A549 (cell line): ENCODE measurements at regions not wholly inside any gene's neighbourhood (a gene's known extent, or its start where the extent isn't known, plus 50 kb on each side); places are given as distances from the start of the nearest gene placed in this dataset.
A peak's percentile ranks its signal among the peaks of the same experiment; 100 is the strongest.

ENCODE experiments used
- ATAC-seq, 2 experiments: fragments of 200-7000 bp in 1 of 2; fragments of >200 bp in 1 of 2; cut with Nextera tagmentation in 1 of 2; cut with Tn5 transposase in 1 of 2; 3 replicates each; pipeline versions ENCODE4 v1.8.0 to v1.9.1; 2018 to 2020; ENCODE audit warnings: mild to moderate bottlenecking in 1 of 2, moderate library complexity in 1 of 2
- CTCF ChIA-PET: fragments of 300-600 bp; sonication (Branson Sonifier 250); formaldehyde crosslinking; extraction: SDS; loops from one replicate; lab custom pipeline; 2021; ENCODE audit warnings: antibody characterized with exemption, inconsistent platforms; lab: Yijun Ruan, JAX
- POLR2A ChIA-PET: fragments of 350-600 bp; formaldehyde crosslinking; extraction: SDS; loops from one replicate; lab custom pipeline; 2021; ENCODE audit warnings: antibody characterized with exemption, inconsistent platforms; lab: Yijun Ruan, JAX
- DNase-seq, 2 experiments: peaks; one replicate each; pipeline versions ENCODE4 v3.0.0 to v3.0.0-alpha.2; 2011 to 2016; ENCODE audit warnings: low read depth in 1 of 2, low spot score in 1 of 2
- FAIRE-seq: peaks from 2 replicates; lab custom pipeline; 2011; peaks lifted over from hg19 to GRCh38; lab: Jason Lieb, UNC
- H3K27ac ChIP-seq, 2 experiments: fragments of >200 bp; sonication (Bioruptor Twin); formaldehyde crosslinking; 3 replicates each; pipeline ENCODE4 v1.5.1; 2016 to 2017
- H3K4me1 ChIP-seq: fragments of >200 bp; sonication (Bioruptor Twin); formaldehyde crosslinking; 3 replicates; pipeline ENCODE4 v1.6.1; 2016
- H3K4me2 ChIP-seq: fragments of >200 bp; sonication (Bioruptor Twin); formaldehyde crosslinking; 3 replicates; pipeline ENCODE4 v1.6.1; 2016
- H3K4me3 ChIP-seq: fragments of >200 bp; sonication (Bioruptor Twin); formaldehyde crosslinking; 3 replicates; pipeline ENCODE4 v1.5.1; 2016
- H3K9me3 ChIP-seq: fragments of >200 bp; sonication (Bioruptor Twin); formaldehyde crosslinking; 3 replicates; pipeline ENCODE4 v1.6.1; 2016
- ATOH8 ChIP-seq: fragments of 250-450 bp; sonication (Bioruptor Pico); IDR thresholded peaks from 2 replicates; pipeline ENCODE4 v1.5.0; 2020; ENCODE audit warnings: low read depth, mild to moderate bottlenecking, moderate library complexity
- CHD4 ChIP-seq: fragments of 200-600 bp; sonication (generic); IDR thresholded peaks from 2 replicates; pipeline ENCODE4 v1.6.1; 2016; ENCODE audit warnings: antibody characterized with exemption, mild to moderate bottlenecking, borderline replicate concordance
- EHMT2 ChIP-seq: fragments of 200-600 bp; sonication (generic); IDR thresholded peaks from 2 replicates; pipeline ENCODE4 v1.6.1; 2016; ENCODE audit warnings: antibody characterized with exemption, low read depth, mild to moderate bottlenecking, moderate library complexity
- ELK1 ChIP-seq: fragments of 150-350 bp; IDR thresholded peaks from 2 replicates; pipeline ENCODE4 v1.6.1; 2014; ENCODE audit warnings: low read depth, mild to moderate bottlenecking, low read length
- JUN ChIP-seq, 2 experiments: fragments of >200 bp; sonication (Bioruptor Twin); formaldehyde crosslinking; IDR thresholded peaks; 2 replicates in 1 of 2; 3 replicates in 1 of 2; pipeline ENCODE4 v1.6.1; 2016 to 2017
- MAFK ChIP-seq: fragments of 450-650 bp; IDR thresholded peaks from 2 replicates; pipeline ENCODE4 v1.6.1; 2014; ENCODE audit not compliant: partially characterized antibody
- MAX ChIP-seq: IDR thresholded peaks from 2 replicates; pipeline ENCODE4 v1.6.1; 2012
- RAD21 ChIP-seq, 2 experiments: fragments of >200 bp in 1 of 2; sonication (Bioruptor Twin) in 1 of 2; formaldehyde crosslinking in 1 of 2; IDR thresholded peaks in 1 of 2; conservative IDR thresholded peaks in 1 of 2; 2 replicates in 1 of 2; 3 replicates in 1 of 2; pipeline ENCODE4 v1.6.1; 2012 to 2018; ENCODE audit warnings: inconsistent platforms in 1 of 2
- ZC3H11A ChIP-seq: fragments of 450-650 bp; IDR thresholded peaks from 2 replicates; pipeline ENCODE4 v1.6.1; 2014; ENCODE audit warnings: antibody characterized with exemption, mild to moderate bottlenecking
- ZNF302 ChIP-seq: fragments of 250-450 bp; sonication (Bioruptor Pico); IDR thresholded peaks from 2 replicates; pipeline ENCODE4 v1.9.0; 2021; ENCODE audit warnings: inconsistent platforms, mild to moderate bottlenecking, moderate library complexity
- WGBS: methylation state at CpG from one replicate; pipeline ENCODE4 v1.1.6; 2017; ENCODE audit errors: missing lambda C conversion rate; 5-methylcytosine and 5-hydroxymethylcytosine counted together
- TF ChIP-seq, protein P1 (sequence below): fragments of 450-650 bp; IDR thresholded peaks from 2 replicates; pipeline ENCODE4 v1.6.1; 2014; ENCODE audit warnings: antibody characterized with exemption
- TF ChIP-seq, protein P2 (sequence below): IDR thresholded peaks from 2 replicates; pipeline ENCODE4 v1.6.1; 2012; ENCODE audit warnings: low read depth, borderline replicate concordance

DNA sequence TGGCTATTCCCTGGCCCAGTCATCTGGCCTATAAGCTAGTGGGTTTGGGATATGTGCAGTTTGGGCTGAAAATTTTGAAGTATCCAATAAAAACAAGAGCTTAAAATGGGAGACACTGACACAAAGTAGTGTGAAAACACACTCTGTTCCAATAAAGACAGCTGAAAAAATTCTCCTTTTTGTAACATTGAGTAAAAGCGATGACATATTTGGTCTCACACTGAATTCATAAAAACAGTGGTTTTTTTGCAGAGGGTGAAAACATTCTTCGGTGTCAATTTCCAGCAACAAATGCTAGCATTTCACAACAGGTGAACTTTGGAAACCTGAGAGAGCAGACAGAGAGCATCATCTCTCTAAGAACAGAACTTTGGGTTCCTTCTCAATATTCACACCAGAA is 142.2 kb downstream of the OSR1 start (continued):
- TF ChIP-seq ELK1 (no peak), EHMT2 (no peak)

DNA sequence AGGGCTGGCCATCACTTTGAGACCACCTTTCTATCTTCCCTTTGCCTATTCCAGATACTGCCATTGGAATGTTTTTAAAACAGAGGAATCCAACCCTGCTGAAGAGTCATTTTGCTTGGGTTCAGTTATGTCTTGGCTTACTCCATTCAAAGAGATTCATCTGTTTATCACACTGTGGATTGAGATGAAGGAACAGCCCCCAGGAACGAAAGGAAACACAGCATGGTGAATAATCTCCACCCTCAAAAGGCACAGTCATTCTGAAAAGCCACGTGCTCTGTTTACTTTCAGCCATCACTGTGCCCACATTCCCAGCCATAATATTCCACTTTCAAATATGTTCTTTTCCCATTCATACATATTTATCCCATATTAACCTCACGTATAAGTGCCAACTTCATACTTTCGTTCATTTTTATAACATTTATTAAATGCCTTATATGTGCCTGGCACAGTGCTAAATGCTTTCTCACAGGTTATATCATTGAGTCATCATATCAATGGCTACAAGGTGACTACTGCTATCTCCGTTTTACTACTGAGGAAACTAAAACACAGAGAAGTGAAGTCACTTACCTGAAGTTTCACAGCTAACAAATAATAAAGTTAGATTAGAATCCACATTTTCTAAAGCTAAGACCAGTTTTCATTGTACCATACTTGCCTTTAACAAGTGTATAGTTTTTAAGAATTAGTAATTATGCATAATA is 143.6 kb downstream of the OSR1 start:
- WGBS, result 67% methylated on average over 5 of the region's 5 CpGs
- no peak for TF ChIP-seq RAD21 (conservative IDR thresholded peaks at IDR 0.05 in 1 of 2, IDR thresholded peaks at IDR 0.05 in 1 of 2)
- TF ChIP-seq MAX, result no peak
- TF ChIP-seq, protein P1, sequence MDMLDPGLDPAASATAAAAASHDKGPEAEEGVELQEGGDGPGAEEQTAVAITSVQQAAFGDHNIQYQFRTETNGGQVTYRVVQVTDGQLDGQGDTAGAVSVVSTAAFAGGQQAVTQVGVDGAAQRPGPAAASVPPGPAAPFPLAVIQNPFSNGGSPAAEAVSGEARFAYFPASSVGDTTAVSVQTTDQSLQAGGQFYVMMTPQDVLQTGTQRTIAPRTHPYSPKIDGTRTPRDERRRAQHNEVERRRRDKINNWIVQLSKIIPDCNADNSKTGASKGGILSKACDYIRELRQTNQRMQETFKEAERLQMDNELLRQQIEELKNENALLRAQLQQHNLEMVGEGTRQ, result no peak
- no peak for TF ChIP-seq MAFK
- ATAC-seq (no peak), FAIRE-seq (no peak), DNase-seq (no peak)
- H3K4me1 ChIP-seq, result no peaks in the 10 kb centered on the region
- ChIA-PET CTCF (no interaction called here), POLR2A (no interaction called here)
- H3K4me2 ChIP-seq, result no peak overlapping the region
- no peak overlapping the region for H3K4me3 ChIP-seq
- no peaks in the 10 kb centered on the region for H3K9me3 ChIP-seq
- no peak overlapping the region for H3K27ac ChIP-seq

DNA sequence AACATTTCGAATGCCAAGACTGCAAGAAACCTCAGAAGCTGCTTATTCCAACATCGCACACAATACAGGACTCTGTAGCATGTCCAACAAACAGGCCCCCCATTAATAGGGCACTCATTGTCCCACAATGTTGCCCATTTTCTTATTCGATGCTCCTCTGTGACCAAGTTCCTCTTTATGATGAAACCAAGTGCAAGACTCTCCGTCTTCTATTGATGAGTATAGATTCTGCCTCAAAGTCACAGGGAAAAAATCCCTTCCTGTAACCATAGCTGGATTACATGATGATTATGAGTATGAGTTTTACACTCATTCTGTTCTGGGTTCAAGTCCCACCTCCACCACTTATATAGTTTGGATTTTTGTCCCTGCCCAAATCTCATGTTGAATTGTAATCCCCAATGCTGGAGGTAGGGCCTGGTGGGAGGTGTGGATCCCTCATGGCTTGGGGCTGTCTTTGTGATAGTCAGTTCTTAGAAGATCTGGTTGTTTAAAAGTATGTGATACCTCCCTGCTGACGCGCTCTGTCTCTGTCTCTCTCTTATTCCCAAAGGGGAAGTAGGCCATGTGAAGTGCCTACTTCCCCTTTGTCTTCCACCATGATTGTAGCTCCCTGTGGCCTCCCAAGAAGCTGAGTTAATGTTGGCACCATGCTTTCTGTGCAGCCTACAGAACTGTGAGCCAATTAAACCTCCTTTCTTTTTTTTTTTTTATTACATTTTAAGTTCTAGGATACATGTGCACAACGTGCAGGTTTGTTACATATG is 148.7 kb downstream of the OSR1 start:
- WGBS, result 93% methylated on average over 7 of the region's 7 CpGs
- ChIA-PET POLR2A (interaction anchor here (0.9 to 1.1 kb wide), 2 partner anchors 69 to 138 kb away, joined by 3 read pairs; no protein-coding TSS in a partner anchor), CTCF (interaction anchor here (1.6 kb wide), 1 partner anchor 16 kb away, joined by 3 read pairs; no protein-coding TSS in a partner anchor)
- Histone ChIP-seq H3K27ac (peak overlapping the region; percentile 20 to 37; a peak in 3 of 6 replicates), H3K4me3 (no peak overlapping the region), H3K4me2 (no peak overlapping the region; the same call in 2 of the 3 replicates), H3K9me3 (no peaks in the 10 kb centered on the region), H3K4me1 (peaks cover 18% of the 10 kb centered on the region)
- TF ChIP-seq CHD4 (no peak), ATOH8 (CRISPR knock-in tag) (no peak), ZC3H11A (no peak), JUN (IDR thresholded peaks at IDR 0.05) (no peak), ZNF302 (CRISPR knock-in tag) (no peak)
- DNase-seq (no peak), ATAC-seq (no peak), FAIRE-seq (no peak)

- Histone ChIP-seq H3K4me2 (peak overlapping the region; percentile 46), H3K27ac (peak overlapping the region; percentile 20 to 37; a peak in 5 of 6 replicates), H3K9me3 (no peaks in the 10 kb centered on the region), H3K4me3 (no peak overlapping the region), H3K4me1 (peaks cover 18% of the 10 kb centered on the region)
- ChIA-PET POLR2A (interaction anchor here (0.9 to 1.1 kb wide), 2 partner anchors 68 to 139 kb away, joined by 3 read pairs; no protein-coding TSS in a partner anchor), CTCF (interaction anchor here (1.6 kb wide), 1 partner anchor 17 kb away, joined by 3 read pairs; no protein-coding TSS in a partner anchor)
- TF ChIP-seq, protein P2, sequence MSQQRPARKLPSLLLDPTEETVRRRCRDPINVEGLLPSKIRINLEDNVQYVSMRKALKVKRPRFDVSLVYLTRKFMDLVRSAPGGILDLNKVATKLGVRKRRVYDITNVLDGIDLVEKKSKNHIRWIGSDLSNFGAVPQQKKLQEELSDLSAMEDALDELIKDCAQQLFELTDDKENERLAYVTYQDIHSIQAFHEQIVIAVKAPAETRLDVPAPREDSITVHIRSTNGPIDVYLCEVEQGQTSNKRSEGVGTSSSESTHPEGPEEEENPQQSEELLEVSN, result no peak
- peak; percentile 59 for TF ChIP-seq MAFK
- FAIRE-seq (no peak), DNase-seq (peak in 1 of 2 experiments; percentile 62), ATAC-seq (peak in 1 of 2 experiments; percentile 83; a peak in 3 of 6 replicates)
- 39% methylated on average over 4 of the region's 4 CpGs for WGBS
Observed at GRCh38 chr2:19208479-19209199, 149.8 kb downstream of the OSR1 start.
